COR-L47 (cell line): ENCODE measurements at regions not wholly inside any gene's neighbourhood (a gene's known extent, or its start where the extent isn't known, plus 50 kb on each side); places are given as distances from the start of the nearest gene placed in this dataset.
"Not testable (repeated sequence)": the region's sequence is repeated elsewhere in the genome, so short reads cannot be mapped to it uniquely, and the experiment has no call there.

Experiments used
- DNase-seq: peaks from one replicate; lab custom pipeline; 2025; lab: John Stamatoyannopoulos, UW

GRCh38 chr2:12618576-12618975 lies 98.2 kb upstream of the TRIB2 start:
- no peak for DNase-seq

GRCh38 chr2:12619975-12620374 lies 96.8 kb upstream of the TRIB2 start:
- no peak for DNase-seq

GRCh38 chr2:12620759-12621158 lies 96.0 kb upstream of the TRIB2 start:
- DNase-seq, result no peak

GRCh38 chr2:12623051-12623450 lies 93.7 kb upstream of the TRIB2 start:
- no peak for DNase-seq

- no peak for DNase-seq
Measured at GRCh38 chr2:12624384-12624783, 92.4 kb upstream of the TRIB2 start.

- DNase-seq, result no peak
Measured at GRCh38 chr2:12624905-12625598, 91.7 kb upstream of the TRIB2 start.

- DNase-seq, result not testable (repeated sequence)
Measured at GRCh38 chr2:12628541-12628940, 88.2 kb upstream of the TRIB2 start.

GRCh38 chr2:12636837-12637581 lies 79.7 kb upstream of the TRIB2 start:
- DNase-seq, result no peak

GRCh38 chr2:12637754-12638153 lies 79.0 kb upstream of the TRIB2 start:
- no peak for DNase-seq

GRCh38 chr2:12641441-12641840 lies 75.3 kb upstream of the TRIB2 start:
- DNase-seq, result no peak

- DNase-seq, result no peak
Measured at GRCh38 chr2:12642332-12642731, 74.4 kb upstream of the TRIB2 start.

- DNase-seq, result no peak
Measured at GRCh38 chr2:12642859-12643258, 73.9 kb upstream of the TRIB2 start.

- no peak for DNase-seq
Measured at GRCh38 chr2:12649602-12650400, 66.9 kb upstream of the TRIB2 start.

- DNase-seq, result no peak
Measured at GRCh38 chr2:12651641-12652040, 65.1 kb upstream of the TRIB2 start.

GRCh38 chr2:12652723-12653122 lies 64.0 kb upstream of the TRIB2 start:
- no peak for DNase-seq

GRCh38 chr2:12657560-12657959 lies 59.2 kb upstream of the TRIB2 start:
- DNase-seq, result no peak

- no peak for DNase-seq
Measured at GRCh38 chr2:12658310-12658945, 58.3 kb upstream of the TRIB2 start.

- no peak for DNase-seq
Measured at GRCh38 chr2:12661489-12661888, 55.2 kb upstream of the TRIB2 start.

- no peak for DNase-seq
Measured at GRCh38 chr2:12663306-12664037, 53.3 kb upstream of the TRIB2 start.

- no peak for DNase-seq
Measured at GRCh38 chr2:12665334-12665733, 51.4 kb upstream of the TRIB2 start.

GRCh38 chr2:12666445-12666844 lies 50.3 kb upstream of the TRIB2 start:
- DNase-seq, result no peak
